Panc1 (cell line): ENCODE measurements at regions not wholly inside any gene's neighbourhood (a gene's known extent, or its start where the extent isn't known, plus 50 kb on each side); places are given as distances from the start of the nearest gene placed in this dataset.

Source experiments
- CTCF ChIP-seq: fragments of 450-650 bp; IDR thresholded peaks from 2 replicates; pipeline ENCODE4 v1.5.1; 2017; ENCODE audit warnings: mild to moderate bottlenecking
- POLR2AphosphoS5 ChIP-seq: IDR thresholded peaks from 2 replicates; pipeline ENCODE4 v1.6.1; 2012; ENCODE audit warnings: mild to moderate bottlenecking, low read depth, low read length, moderate library complexity
- REST ChIP-seq, 2 experiments: IDR thresholded peaks; 2 replicates each; pipeline ENCODE4 v1.6.1; 2011 to 2012; ENCODE audit warnings: low read depth in 2 of 2, control low read depth in 1 of 2, low read length in 1 of 2, mild to moderate bottlenecking in 1 of 2, moderate library complexity in 1 of 2; ENCODE audit not compliant: insufficient read depth in 1 of 2
- SIN3A ChIP-seq: IDR thresholded peaks from 2 replicates; pipeline ENCODE4 v1.6.1; 2012; ENCODE audit warnings: low read depth, mild to moderate bottlenecking, low read length, moderate library complexity, borderline replicate concordance; ENCODE audit not compliant: insufficient read depth
- TCF7L2 ChIP-seq: IDR thresholded peaks from 2 replicates; pipeline ENCODE4 v1.6.1; 2011; ENCODE audit warnings: mild to moderate bottlenecking, low read depth, low read length, inconsistent platforms

- TF ChIP-seq CTCF (no peak), REST (IDR thresholded peaks at IDR 0.05; ENCODE audit: insufficient read depth in 1 of 2, low read depth in 2 of 2, low read length in 1 of 2) (no peak), TCF7L2 (no peak), POLR2AphosphoS5 (no peak), SIN3A (no peak)
Measured at GRCh38 chrX:95435198-95435597, 1249.4 kb upstream of the DIAPH2 start.
